IPS-18a (cell line): ENCODE measurements at regions not wholly inside any gene's neighbourhood (a gene's known extent, or its start where the extent isn't known, plus 50 kb on each side); places are given as distances from the start of the nearest gene placed in this dataset.

Experiments
- H3K27ac ChIP-seq: one replicate; pipeline ENCODE4 v1.5.1; 2013; ENCODE audit warnings: low read length
- H3K27me3 ChIP-seq: one replicate; pipeline ENCODE4 v1.6.1; 2013; ENCODE audit warnings: mild to moderate bottlenecking, low read length; ENCODE audit not compliant: control insufficient read depth, insufficient read depth
- H3K36me3 ChIP-seq: one replicate; pipeline ENCODE4 v1.6.1; 2013; ENCODE audit warnings: low read depth, low read length; ENCODE audit not compliant: control insufficient read depth
- H3K4me1 ChIP-seq: one replicate; pipeline ENCODE4 v1.6.1; 2013; ENCODE audit warnings: low read depth, low read length; ENCODE audit not compliant: control insufficient read depth
- H3K4me3 ChIP-seq: one replicate; pipeline ENCODE4 v1.5.1; 2013; ENCODE audit warnings: low read length
- H3K9ac ChIP-seq: one replicate; pipeline ENCODE4 v1.6.1; 2013; ENCODE audit warnings: mild to moderate bottlenecking, low read length, moderate library complexity
- H3K9me3 ChIP-seq: one replicate; pipeline ENCODE4 v1.6.1; 2013; ENCODE audit warnings: low read depth, low read length; ENCODE audit not compliant: control insufficient read depth

- Histone ChIP-seq H3K9ac (no peak overlapping the region), H3K27ac (no peak overlapping the region)
These were observed 1404.2 kb upstream of the CELF2 start for GRCh38 chr10:9613338-9614075.

DNA sequence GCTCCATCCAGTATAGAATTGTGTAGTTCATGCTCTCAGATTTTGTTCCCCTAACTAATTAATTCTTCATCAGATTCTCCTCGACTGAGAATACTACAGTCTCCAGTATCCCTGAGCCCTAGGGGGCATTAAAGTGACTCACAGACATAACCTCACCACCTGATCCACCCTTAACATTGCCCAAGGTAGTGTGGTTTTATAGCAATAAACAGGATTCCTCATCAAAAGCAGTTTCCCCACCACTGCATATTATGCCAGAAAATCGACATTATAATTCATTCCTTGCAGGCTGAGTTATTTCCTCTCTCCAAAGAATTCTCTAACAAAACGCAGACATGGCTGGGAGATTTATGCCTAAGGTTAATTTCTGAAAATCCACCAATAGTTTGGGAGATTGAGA, 1402.5 kb upstream of the CELF2 start:
- H3K4me3 ChIP-seq: no peak overlapping the region

More at GRCh38 chr10:9613338-9614075, 1404.2 kb upstream of the CELF2 start:
- no peaks in the 10 kb centered on the region for H3K9me3 ChIP-seq
- H3K27me3 ChIP-seq: no peaks in the 10 kb centered on the region
- no peaks in the 10 kb centered on the region for H3K4me1 ChIP-seq
- no peak overlapping the region for H3K4me3 ChIP-seq
- no peaks in the 10 kb centered on the region for H3K36me3 ChIP-seq

GRCh38 chr10:9621216-9621615, 1396.5 kb upstream of the CELF2 start:
- H3K4me3 ChIP-seq: no peak overlapping the region
- H3K4me1 ChIP-seq: no peaks in the 10 kb centered on the region
- H3K9me3 ChIP-seq: peaks cover 6% of the 10 kb centered on the region
- H3K27me3 ChIP-seq: no peaks in the 10 kb centered on the region
- no peak overlapping the region for H3K9ac ChIP-seq
- no peaks in the 10 kb centered on the region for H3K36me3 ChIP-seq
- H3K27ac ChIP-seq: no peak overlapping the region

More for the DNA sequence above, 1402.5 kb upstream of the CELF2 start:
- Histone ChIP-seq H3K9me3 (peaks cover 6% of the 10 kb centered on the region), H3K9ac (no peak overlapping the region), H3K4me1 (no peaks in the 10 kb centered on the region), H3K27me3 (no peaks in the 10 kb centered on the region), H3K36me3 (no peaks in the 10 kb centered on the region), H3K27ac (no peak overlapping the region)

DNA sequence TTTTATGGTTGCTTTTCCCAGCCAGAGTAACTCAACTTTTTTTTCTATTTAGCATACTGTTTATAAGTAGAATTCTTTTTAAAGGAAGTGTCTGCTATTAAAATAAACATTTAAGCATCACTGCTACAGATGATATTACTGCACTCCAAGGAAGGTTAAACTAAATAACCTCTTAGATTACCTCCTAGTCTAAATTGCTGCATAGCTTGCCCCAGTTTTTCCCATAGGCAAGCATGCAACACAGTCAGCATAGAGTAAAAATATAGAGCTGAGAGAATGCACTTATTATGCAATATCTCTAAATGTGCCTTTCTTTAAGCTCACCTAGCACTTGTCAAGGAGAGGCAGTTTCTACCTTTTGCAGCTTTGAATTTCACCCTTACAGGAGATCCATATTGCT, 1392.4 kb upstream of the CELF2 start:
- no peaks in the 10 kb centered on the region for H3K9me3 ChIP-seq
- no peaks in the 10 kb centered on the region for H3K36me3 ChIP-seq
- H3K4me3 ChIP-seq: no peak overlapping the region
- H3K27ac ChIP-seq: no peak overlapping the region
- no peaks in the 10 kb centered on the region for H3K27me3 ChIP-seq
- no peak overlapping the region for H3K9ac ChIP-seq
- no peaks in the 10 kb centered on the region for H3K4me1 ChIP-seq

GRCh38 chr10:9634466-9634865, 1383.2 kb upstream of the CELF2 start:
- H3K36me3 ChIP-seq: no peaks in the 10 kb centered on the region
- no peaks in the 10 kb centered on the region for H3K4me1 ChIP-seq
- H3K9me3 ChIP-seq: no peaks in the 10 kb centered on the region
- H3K4me3 ChIP-seq: no peak overlapping the region
- H3K9ac ChIP-seq: no peak overlapping the region
- no peak overlapping the region for H3K27ac ChIP-seq
- no peaks in the 10 kb centered on the region for H3K27me3 ChIP-seq

GRCh38 chr10:9635691-9636090, 1382.0 kb upstream of the CELF2 start:
- H3K4me3 ChIP-seq: no peak overlapping the region
- no peaks in the 10 kb centered on the region for H3K9me3 ChIP-seq
- H3K9ac ChIP-seq: no peak overlapping the region
- no peaks in the 10 kb centered on the region for H3K36me3 ChIP-seq
- no peaks in the 10 kb centered on the region for H3K27me3 ChIP-seq
- H3K27ac ChIP-seq: no peak overlapping the region
- H3K4me1 ChIP-seq: no peaks in the 10 kb centered on the region

- no peaks in the 10 kb centered on the region for H3K27me3 ChIP-seq
- no peak overlapping the region for H3K4me3 ChIP-seq
- H3K9ac ChIP-seq: no peak overlapping the region
- no peaks in the 10 kb centered on the region for H3K36me3 ChIP-seq
- no peaks in the 10 kb centered on the region for H3K4me1 ChIP-seq
- no peak overlapping the region for H3K27ac ChIP-seq
- H3K9me3 ChIP-seq: no peaks in the 10 kb centered on the region
These were observed 1381.5 kb upstream of the CELF2 start for GRCh38 chr10:9636216-9636615.

GRCh38 chr10:9643782-9644181, 1373.9 kb upstream of the CELF2 start:
- H3K9me3 ChIP-seq: peaks cover 3% of the 10 kb centered on the region
- H3K27me3 ChIP-seq: no peaks in the 10 kb centered on the region
- H3K4me1 ChIP-seq: no peaks in the 10 kb centered on the region
- H3K36me3 ChIP-seq: no peaks in the 10 kb centered on the region
- H3K9ac ChIP-seq: no peak overlapping the region
- no peak overlapping the region for H3K27ac ChIP-seq
- H3K4me3 ChIP-seq: no peak overlapping the region

DNA sequence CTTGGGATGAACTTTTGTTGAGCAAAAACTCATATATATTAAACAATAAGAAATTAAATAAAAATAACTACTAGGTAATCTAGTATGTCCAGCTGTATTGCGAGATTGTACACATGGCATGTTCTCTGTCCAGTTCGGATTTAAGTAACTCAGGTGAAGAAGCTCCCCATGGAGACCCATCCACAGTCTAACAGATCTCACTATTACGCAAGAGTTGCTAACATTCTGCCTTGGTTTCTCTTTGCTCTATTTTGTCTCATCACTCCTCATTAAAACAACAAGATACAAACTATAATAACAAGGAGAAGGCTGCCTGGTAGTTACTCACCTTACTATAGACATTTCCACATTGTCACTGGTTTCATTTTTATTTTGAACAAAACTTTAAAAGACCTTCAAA, 1372.3 kb upstream of the CELF2 start:
- no peak overlapping the region for H3K9ac ChIP-seq
- peaks cover 3% of the 10 kb centered on the region for H3K9me3 ChIP-seq
- H3K4me1 ChIP-seq: no peaks in the 10 kb centered on the region
- no peaks in the 10 kb centered on the region for H3K36me3 ChIP-seq
- no peaks in the 10 kb centered on the region for H3K27me3 ChIP-seq
- no peak overlapping the region for H3K27ac ChIP-seq
- H3K4me3 ChIP-seq: no peak overlapping the region

- H3K27me3 ChIP-seq: no peaks in the 10 kb centered on the region
- no peak overlapping the region for H3K9ac ChIP-seq
- no peaks in the 10 kb centered on the region for H3K36me3 ChIP-seq
- no peak overlapping the region for H3K27ac ChIP-seq
- no peaks in the 10 kb centered on the region for H3K4me1 ChIP-seq
- no peak overlapping the region for H3K4me3 ChIP-seq
- peaks cover 3% of the 10 kb centered on the region for H3K9me3 ChIP-seq
These were observed 1371.6 kb upstream of the CELF2 start for GRCh38 chr10:9645928-9646600.

DNA sequence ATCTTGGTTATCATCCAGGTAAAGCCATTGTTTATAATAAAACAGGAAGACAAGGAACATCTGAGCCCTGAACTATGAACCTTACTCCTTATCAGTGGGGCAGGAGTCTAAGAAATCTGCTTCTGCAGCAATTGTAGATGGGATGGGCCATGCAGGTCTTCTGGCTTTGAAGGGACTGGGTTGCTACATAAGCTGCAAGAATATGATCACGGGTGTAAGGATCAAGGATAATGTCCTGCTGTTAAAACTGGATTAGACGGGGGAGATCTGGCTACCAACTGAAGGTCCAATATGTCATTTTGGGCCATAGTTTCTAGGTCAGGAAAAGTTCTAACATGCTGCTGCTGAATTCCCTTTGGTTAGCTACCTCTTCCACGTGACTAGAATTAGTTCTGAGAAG, 1363.4 kb upstream of the CELF2 start:
- no peak overlapping the region for H3K27ac ChIP-seq
- H3K9me3 ChIP-seq: no peaks in the 10 kb centered on the region
- H3K4me3 ChIP-seq: no peak overlapping the region
- H3K36me3 ChIP-seq: no peaks in the 10 kb centered on the region
- no peaks in the 10 kb centered on the region for H3K27me3 ChIP-seq
- H3K4me1 ChIP-seq: no peaks in the 10 kb centered on the region
- H3K9ac ChIP-seq: no peak overlapping the region

DNA sequence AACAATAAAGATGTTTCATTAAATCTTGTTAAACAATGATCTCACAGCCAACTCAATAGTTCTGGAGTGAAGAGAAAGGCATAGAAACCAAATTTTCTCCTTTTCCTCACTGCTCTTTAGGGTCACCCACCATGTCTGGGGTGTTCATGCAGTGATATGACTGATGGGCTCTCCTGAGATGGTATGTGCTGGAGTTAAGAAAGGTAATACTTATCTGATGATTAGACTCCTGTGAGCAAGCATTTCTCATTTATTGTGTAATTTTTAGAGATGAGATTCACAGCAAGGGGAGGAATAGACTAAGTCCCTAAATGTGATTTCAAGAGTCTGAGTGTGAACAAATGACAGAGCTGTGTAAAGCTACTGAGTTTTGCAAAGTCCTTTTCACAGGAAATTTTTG, 1361.3 kb upstream of the CELF2 start:
- no peak overlapping the region for H3K4me3 ChIP-seq
- no peak overlapping the region for H3K27ac ChIP-seq
- H3K36me3 ChIP-seq: no peaks in the 10 kb centered on the region
- no peaks in the 10 kb centered on the region for H3K9me3 ChIP-seq
- H3K9ac ChIP-seq: no peak overlapping the region
- H3K27me3 ChIP-seq: no peaks in the 10 kb centered on the region
- no peaks in the 10 kb centered on the region for H3K4me1 ChIP-seq
